ENCODE measurements at regions not wholly inside any gene's neighbourhood (a gene's known extent, or its start where the extent isn't known, plus 50 kb on each side); places are given as distances from the start of the nearest gene placed in this dataset.

GRCh38 chr19:27657271-27658051 is 1555.5 kb downstream of the UQCRFS1 start:
- H3K36me3 ChIP-seq (ENCODE audit: insufficient read depth, insufficient read length, low read length): no peaks in the 10 kb centered on the region
- H3K4me3 ChIP-seq (ENCODE audit: insufficient read length, low read depth): no peak overlapping the region
- H3K9me3 ChIP-seq (ENCODE audit: insufficient read depth, low read length): peaks cover 20% of the 10 kb centered on the region; the same call in 1 of the 2 replicates
- no peak overlapping the region for H3K9ac ChIP-seq (ENCODE audit: insufficient read length, low read depth)
- TF ChIP-seq ZNF274 (IDR thresholded peaks at IDR 0.05; ENCODE audit: low read depth, low read length) (no peak), YY1 (IDR thresholded peaks at IDR 0.05; ENCODE audit: insufficient read depth, insufficient read length) (no peak), SUZ12 (IDR thresholded peaks at IDR 0.05; ENCODE audit: extremely low read depth, insufficient read depth, insufficient read length) (no peak)
- DNase-seq (ENCODE audit: low read depth, low spot score): no peak
- H3K4me1 ChIP-seq (ENCODE audit: insufficient read depth, insufficient read length): no peaks in the 10 kb centered on the region
- H3K27me3 ChIP-seq (ENCODE audit: insufficient read depth, insufficient read length): no peaks in the 10 kb centered on the region

- TF ChIP-seq YY1 (IDR thresholded peaks at IDR 0.05; ENCODE audit: insufficient read depth, insufficient read length) (no peak), SUZ12 (IDR thresholded peaks at IDR 0.05; ENCODE audit: extremely low read depth, insufficient read depth, insufficient read length) (no peak), ZNF274 (IDR thresholded peaks at IDR 0.05; ENCODE audit: low read depth, low read length) (no peak)
- peaks cover 20% of the 10 kb centered on the region; the same call in 1 of the 2 replicates for H3K9me3 ChIP-seq (ENCODE audit: insufficient read depth, low read length)
- no peaks in the 10 kb centered on the region for H3K36me3 ChIP-seq (ENCODE audit: insufficient read depth, insufficient read length, low read length)
- no peaks in the 10 kb centered on the region for H3K4me1 ChIP-seq (ENCODE audit: insufficient read depth, insufficient read length)
- no peaks in the 10 kb centered on the region for H3K27me3 ChIP-seq (ENCODE audit: insufficient read depth, insufficient read length)
- no peak for DNase-seq (ENCODE audit: low read depth, low spot score)
- H3K4me3 ChIP-seq (ENCODE audit: insufficient read length, low read depth): no peak overlapping the region
- no peak overlapping the region for H3K9ac ChIP-seq (ENCODE audit: insufficient read length, low read depth)
These were observed 1558.5 kb downstream of the UQCRFS1 start for GRCh38 chr19:27654266-27654990.

- Histone ChIP-seq H3K4me1 (ENCODE audit: insufficient read depth, insufficient read length) (no peaks in the 10 kb centered on the region), H3K27me3 (ENCODE audit: insufficient read depth, insufficient read length) (no peaks in the 10 kb centered on the region), H3K9me3 (ENCODE audit: insufficient read depth, low read length) (peaks cover 4% of the 10 kb centered on the region; the same call in 1 of the 2 replicates), H3K9ac (ENCODE audit: insufficient read length, low read depth) (no peak overlapping the region), H3K36me3 (ENCODE audit: insufficient read depth, insufficient read length, low read length) (no peaks in the 10 kb centered on the region), H3K4me3 (ENCODE audit: insufficient read length, low read depth) (no peak overlapping the region)
- TF ChIP-seq SUZ12 (IDR thresholded peaks at IDR 0.05; ENCODE audit: extremely low read depth, insufficient read depth, insufficient read length) (no peak), ZNF274 (IDR thresholded peaks at IDR 0.05; ENCODE audit: low read depth, low read length) (no peak), YY1 (IDR thresholded peaks at IDR 0.05; ENCODE audit: insufficient read depth, insufficient read length) (no peak)
- DNase-seq (ENCODE audit: low read depth, low spot score): no peak
These were observed 1560.2 kb downstream of the UQCRFS1 start for GRCh38 chr19:27652796-27653195.

- peaks cover 3% of the 10 kb centered on the region; the same call in 1 of the 2 replicates for H3K9me3 ChIP-seq (ENCODE audit: insufficient read depth, low read length)
These were observed 1560.7 kb downstream of the UQCRFS1 start for GRCh38 chr19:27652281-27652680.

GRCh38 chr19:27647423-27647822 is 1565.5 kb downstream of the UQCRFS1 start:
- Histone ChIP-seq H3K9ac (ENCODE audit: insufficient read length, low read depth) (no peak overlapping the region), H3K4me1 (ENCODE audit: insufficient read depth, insufficient read length) (no peaks in the 10 kb centered on the region), H3K27me3 (ENCODE audit: insufficient read depth, insufficient read length) (no peaks in the 10 kb centered on the region), H3K4me3 (ENCODE audit: insufficient read length, low read depth) (no peak overlapping the region), H3K9me3 (ENCODE audit: insufficient read depth, low read length) (no peaks in the 10 kb centered on the region; the same call in 1 of the 2 replicates), H3K36me3 (ENCODE audit: insufficient read depth, insufficient read length, low read length) (no peaks in the 10 kb centered on the region)
- DNase-seq (ENCODE audit: low read depth, low spot score): no peak
- TF ChIP-seq ZNF274 (IDR thresholded peaks at IDR 0.05; ENCODE audit: low read depth, low read length): no peak

More at GRCh38 chr19:27652281-27652680, 1560.7 kb downstream of the UQCRFS1 start:
- Histone ChIP-seq H3K27me3 (ENCODE audit: insufficient read depth, insufficient read length) (no peaks in the 10 kb centered on the region), H3K9ac (ENCODE audit: insufficient read length, low read depth) (no peak overlapping the region), H3K36me3 (ENCODE audit: insufficient read depth, insufficient read length, low read length) (no peaks in the 10 kb centered on the region), H3K4me1 (ENCODE audit: insufficient read depth, insufficient read length) (no peaks in the 10 kb centered on the region), H3K4me3 (ENCODE audit: insufficient read length, low read depth) (no peak overlapping the region)
- no peak for TF ChIP-seq ZNF274 (IDR thresholded peaks at IDR 0.05; ENCODE audit: low read depth, low read length)
- TF ChIP-seq YY1 (IDR thresholded peaks at IDR 0.05; ENCODE audit: insufficient read depth, insufficient read length): no peak
- no peak for TF ChIP-seq SUZ12 (IDR thresholded peaks at IDR 0.05; ENCODE audit: extremely low read depth, insufficient read depth, insufficient read length)
- DNase-seq (ENCODE audit: low read depth, low spot score): no peak

- Histone ChIP-seq H3K4me3 (ENCODE audit: insufficient read length, low read depth) (no peak overlapping the region), H3K27me3 (ENCODE audit: insufficient read depth, insufficient read length) (no peaks in the 10 kb centered on the region), H3K9me3 (ENCODE audit: insufficient read depth, low read length) (peaks cover 53% of the 10 kb centered on the region), H3K36me3 (ENCODE audit: insufficient read depth, insufficient read length, low read length) (no peaks in the 10 kb centered on the region), H3K4me1 (ENCODE audit: insufficient read depth, insufficient read length) (no peaks in the 10 kb centered on the region), H3K9ac (ENCODE audit: insufficient read length, low read depth) (no peak overlapping the region)
- DNase-seq (ENCODE audit: low read depth, low spot score): no peak
- no peak for TF ChIP-seq SUZ12 (IDR thresholded peaks at IDR 0.05; ENCODE audit: extremely low read depth, insufficient read depth, insufficient read length)
- no peak for TF ChIP-seq ZNF274 (IDR thresholded peaks at IDR 0.05; ENCODE audit: low read depth, low read length)
- no peak for TF ChIP-seq YY1 (IDR thresholded peaks at IDR 0.05; ENCODE audit: insufficient read depth, insufficient read length)
These were observed 1577.5 kb downstream of the UQCRFS1 start for GRCh38 chr19:27635401-27635800.

DNA sequence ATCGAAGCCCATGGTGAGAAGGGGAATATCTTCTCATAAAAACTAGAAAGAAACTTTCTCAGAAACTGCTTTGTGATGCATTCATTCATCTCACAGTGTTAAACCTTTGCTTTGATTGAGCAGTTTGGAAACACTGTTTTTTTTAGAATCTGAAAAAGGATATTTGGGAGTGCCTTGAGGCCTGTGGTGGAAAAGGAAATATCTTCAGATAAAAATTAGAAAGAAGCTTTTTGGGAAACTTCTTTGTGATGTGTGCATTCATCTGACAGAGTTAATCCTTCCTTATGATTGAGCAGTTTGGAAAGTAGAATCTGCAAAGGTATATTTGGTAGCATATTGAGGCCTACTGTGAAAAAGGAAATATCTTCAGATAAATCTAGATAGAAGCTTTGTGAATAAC is 1594.9 kb downstream of the UQCRFS1 start:
- H3K4me3 ChIP-seq (ENCODE audit: insufficient read length, low read depth): no peak overlapping the region
- no peak overlapping the region for H3K9ac ChIP-seq (ENCODE audit: insufficient read length, low read depth)
- H3K4me1 ChIP-seq (ENCODE audit: insufficient read depth, insufficient read length): no peaks in the 10 kb centered on the region
- H3K27me3 ChIP-seq (ENCODE audit: insufficient read depth, insufficient read length): no peaks in the 10 kb centered on the region
- H3K36me3 ChIP-seq (ENCODE audit: insufficient read depth, insufficient read length, low read length): no peaks in the 10 kb centered on the region
- H3K9me3 ChIP-seq (ENCODE audit: insufficient read depth, low read length): peaks cover 50% of the 10 kb centered on the region
- TF ChIP-seq ZNF274 (IDR thresholded peaks at IDR 0.05; ENCODE audit: low read depth, low read length): no peak
- no peak for TF ChIP-seq YY1 (IDR thresholded peaks at IDR 0.05; ENCODE audit: insufficient read depth, insufficient read length)
- no peak for TF ChIP-seq SUZ12 (IDR thresholded peaks at IDR 0.05; ENCODE audit: extremely low read depth, insufficient read depth, insufficient read length)
- DNase-seq (ENCODE audit: low read depth, low spot score): no peak

Data from NT2/D1 (cell line).